Adipocyte (in vitro differentiated cells): ENCODE measurements at regions not wholly inside any gene's neighbourhood (a gene's known extent, or its start where the extent isn't known, plus 50 kb on each side); places are given as distances from the start of the nearest gene placed in this dataset.
A peak's percentile ranks its signal among the peaks of the same experiment; 100 is the strongest.

Experiments used
- DNase-seq: peaks from one replicate; pipeline ENCODE4 v3.0.0-alpha.2; 2015; ENCODE audit warnings: low read depth
- H3K27me3 ChIP-seq: replicated peaks from 2 replicates; pipeline ENCODE4 v1.7.0; 2013; ENCODE audit warnings: mild to moderate bottlenecking, low read length, moderate library complexity; ENCODE audit not compliant: control insufficient read depth, insufficient read depth
- H3K36me3 ChIP-seq: 2 replicates; pipeline ENCODE4 v1.7.0; 2013; ENCODE audit warnings: low read length, mild to moderate bottlenecking, moderate library complexity; ENCODE audit not compliant: control insufficient read depth, insufficient read depth, severe bottlenecking
- H3K4me1 ChIP-seq: 2 replicates; pipeline ENCODE4 v1.7.0; 2013; ENCODE audit warnings: mild to moderate bottlenecking, low read length, moderate library complexity; ENCODE audit not compliant: control insufficient read depth, insufficient read depth
- H3K4me3 ChIP-seq: 2 replicates; pipeline ENCODE4 v1.7.0; 2013; ENCODE audit warnings: mild to moderate bottlenecking, low read length, moderate library complexity
- H3K9ac ChIP-seq: 2 replicates; pipeline ENCODE4 v1.7.0; 2013; ENCODE audit warnings: mild to moderate bottlenecking, low read length, moderate library complexity
- H3K9me3 ChIP-seq: 2 replicates; pipeline ENCODE4 v1.7.0; 2013; ENCODE audit warnings: mild to moderate bottlenecking, low read length, moderate library complexity; ENCODE audit not compliant: control insufficient read depth

- Histone ChIP-seq H3K4me3 (no peak overlapping the region), H3K27me3 (no peaks in the 10 kb centered on the region), H3K9me3 (no peaks in the 10 kb centered on the region), H3K36me3 (no peaks in the 10 kb centered on the region), H3K9ac (peak overlapping the region; percentile 36), H3K4me1 (peaks cover 40% of the 10 kb centered on the region)
- peak; percentile 31 for DNase-seq
These were observed 110.9 kb downstream of the TOMM20 start for GRCh38 chr1:235017719-235018118.

- Histone ChIP-seq H3K4me1 (peaks cover 45% of the 10 kb centered on the region), H3K9me3 (no peaks in the 10 kb centered on the region), H3K27me3 (no peaks in the 10 kb centered on the region), H3K36me3 (no peaks in the 10 kb centered on the region), H3K9ac (peak overlapping the region; percentile 36), H3K4me3 (no peak overlapping the region)
- DNase-seq: no peak
These were observed 111.4 kb downstream of the TOMM20 start for GRCh38 chr1:235017191-235017590.

DNA sequence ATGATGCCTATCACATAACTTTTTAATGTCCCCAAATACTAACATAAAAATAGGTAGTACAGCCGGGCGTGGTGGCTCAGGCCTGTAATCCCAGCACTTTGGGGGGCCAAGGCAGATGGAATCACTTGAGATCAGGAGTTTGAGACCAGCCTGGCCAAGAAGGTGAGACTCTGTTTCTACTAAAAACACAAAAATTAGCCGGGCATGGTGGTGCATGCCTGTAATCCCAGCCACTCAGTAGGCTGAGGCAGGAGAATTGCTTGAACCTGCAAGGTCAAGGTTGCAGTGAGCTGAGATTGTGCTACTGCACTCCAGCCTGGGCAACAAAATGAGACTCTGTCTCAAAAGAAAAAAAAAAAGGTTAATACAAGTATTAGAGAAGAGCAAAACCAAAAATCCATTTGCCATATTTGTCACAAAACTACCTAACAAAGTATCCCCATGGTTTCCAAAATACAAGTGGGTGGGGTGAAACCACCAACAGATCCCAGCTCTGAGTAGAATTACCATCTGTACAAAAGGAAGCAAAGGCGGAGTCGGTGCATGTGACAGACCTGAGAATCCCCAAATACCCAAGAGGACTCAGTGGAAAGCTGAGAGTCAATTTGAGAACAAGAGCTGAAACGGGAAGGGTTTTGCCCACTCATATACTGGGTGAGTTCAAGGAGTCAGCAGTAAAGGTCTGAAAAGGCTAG, 113.2 kb downstream of the TOMM20 start:
- Histone ChIP-seq H3K9ac (peak overlapping the region; percentile 16), H3K4me1 (peaks cover 54% of the 10 kb centered on the region), H3K4me3 (no peak overlapping the region), H3K36me3 (no peaks in the 10 kb centered on the region), H3K9me3 (no peaks in the 10 kb centered on the region), H3K27me3 (no peaks in the 10 kb centered on the region)
- no peak for DNase-seq

- Histone ChIP-seq H3K27me3 (no peaks in the 10 kb centered on the region), H3K9ac (no peak overlapping the region), H3K4me3 (no peak overlapping the region), H3K4me1 (peaks cover 52% of the 10 kb centered on the region), H3K9me3 (no peaks in the 10 kb centered on the region), H3K36me3 (no peaks in the 10 kb centered on the region)
- DNase-seq: no peak
These were observed 113.9 kb downstream of the TOMM20 start for GRCh38 chr1:235014756-235015155.

DNA sequence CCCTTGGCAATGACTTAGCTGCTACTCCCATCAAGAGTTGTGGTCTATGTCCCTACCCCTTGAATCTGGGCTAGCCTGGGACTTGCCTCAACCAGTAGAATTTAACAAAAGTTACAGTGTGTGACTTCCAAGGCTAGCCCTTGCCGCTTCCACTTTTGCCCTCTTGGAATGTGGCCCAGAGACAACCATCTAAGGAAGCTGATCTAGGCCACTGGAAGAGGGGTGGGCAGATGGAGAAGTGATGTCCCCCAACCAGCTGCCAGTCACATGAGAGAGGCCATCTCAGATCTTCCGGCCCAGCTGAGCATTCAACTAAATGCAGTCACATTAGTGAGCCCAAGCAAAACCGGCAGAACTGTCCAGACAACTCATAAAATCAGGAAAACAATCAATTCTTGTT, 115.1 kb downstream of the TOMM20 start:
- peaks cover 41% of the 10 kb centered on the region for H3K4me1 ChIP-seq
- H3K9ac ChIP-seq: no peak overlapping the region
- H3K36me3 ChIP-seq: no peaks in the 10 kb centered on the region
- DNase-seq: no peak
- no peaks in the 10 kb centered on the region for H3K9me3 ChIP-seq
- no peaks in the 10 kb centered on the region for H3K27me3 ChIP-seq
- H3K4me3 ChIP-seq: no peak overlapping the region

- H3K36me3 ChIP-seq: no peaks in the 10 kb centered on the region
- no peak overlapping the region for H3K9ac ChIP-seq
- no peaks in the 10 kb centered on the region for H3K27me3 ChIP-seq
- no peaks in the 10 kb centered on the region for H3K9me3 ChIP-seq
- peaks cover 33% of the 10 kb centered on the region for H3K4me1 ChIP-seq
- no peak overlapping the region for H3K4me3 ChIP-seq
- no peak for DNase-seq
These were observed 116.0 kb downstream of the TOMM20 start for GRCh38 chr1:235012436-235013210.

- DNase-seq: peak; percentile 87
- peak overlapping the region; percentile 39 for H3K9ac ChIP-seq
- H3K9me3 ChIP-seq: no peaks in the 10 kb centered on the region
- no peaks in the 10 kb centered on the region for H3K36me3 ChIP-seq
- H3K4me1 ChIP-seq: peaks cover 25% of the 10 kb centered on the region
- no peak overlapping the region for H3K4me3 ChIP-seq
- H3K27me3 ChIP-seq: no peaks in the 10 kb centered on the region
These were observed 116.8 kb downstream of the TOMM20 start for GRCh38 chr1:235011599-235012435.

- H3K4me1 ChIP-seq: peaks cover 19% of the 10 kb centered on the region
- no peaks in the 10 kb centered on the region for H3K27me3 ChIP-seq
- H3K9ac ChIP-seq: peak overlapping the region; percentile 39
- no peaks in the 10 kb centered on the region for H3K9me3 ChIP-seq
- DNase-seq: no peak
- H3K36me3 ChIP-seq: no peaks in the 10 kb centered on the region
- H3K4me3 ChIP-seq: no peak overlapping the region
These were observed 117.5 kb downstream of the TOMM20 start for GRCh38 chr1:235011064-235011598.

GRCh38 chr1:235009561-235010306, 118.9 kb downstream of the TOMM20 start:
- Histone ChIP-seq H3K9me3 (no peaks in the 10 kb centered on the region), H3K27me3 (no peaks in the 10 kb centered on the region), H3K4me1 (peaks cover 14% of the 10 kb centered on the region), H3K4me3 (no peak overlapping the region), H3K9ac (no peak overlapping the region), H3K36me3 (no peaks in the 10 kb centered on the region)
- no peak for DNase-seq

- no peak overlapping the region for H3K4me3 ChIP-seq
- no peaks in the 10 kb centered on the region for H3K36me3 ChIP-seq
- peaks cover 14% of the 10 kb centered on the region for H3K4me1 ChIP-seq
- no peak for DNase-seq
- no peaks in the 10 kb centered on the region for H3K27me3 ChIP-seq
- no peaks in the 10 kb centered on the region for H3K9me3 ChIP-seq
- H3K9ac ChIP-seq: no peak overlapping the region
These were observed 119.6 kb downstream of the TOMM20 start for GRCh38 chr1:235009074-235009473.
